ENCODE measurements at regions not wholly inside any gene's neighbourhood (a gene's known extent, or its start where the extent isn't known, plus 50 kb on each side); places are given as distances from the start of the nearest gene placed in this dataset.

GRCh38 chr12:113625499-113625898, 153.8 kb upstream of the LHX5 start:
- Histone ChIP-seq H3K79me2 (ENCODE audit: insufficient read depth, low read length) (no peaks in the 10 kb centered on the region), H2AFZ (ENCODE audit: insufficient read depth, low read depth, low read length, poor library complexity, severe bottlenecking) (no peak overlapping the region), H3K9ac (ENCODE audit: insufficient read depth, low read length, poor library complexity, severe bottlenecking) (no peak overlapping the region), H3K36me3 (replicated peaks in 1 of 2; ENCODE audit: control insufficient read depth in 1 of 2, insufficient read depth in 2 of 2, low read length in 2 of 2) (no peaks in the 10 kb centered on the region), H3K4me1 (ENCODE audit: control insufficient read depth in 1 of 2, insufficient read depth in 2 of 2, low read length in 2 of 2) (no peaks in the 10 kb centered on the region), H3K9me3 (replicated peaks in 1 of 2; ENCODE audit: control insufficient read depth in 1 of 2, insufficient read depth in 1 of 2, low read length in 2 of 2) (peaks cover 9 to 11% of the 10 kb centered on the region in 2 donors), H3K27me3 (ENCODE audit: control insufficient read depth in 2 of 2, insufficient read depth in 2 of 2, low read length in 2 of 2) (no peaks in the 10 kb centered on the region), H3K4me2 (replicated peaks; ENCODE audit: extremely low read depth, low read length, poor library complexity, severe bottlenecking) (no peak overlapping the region), H4K20me1 (ENCODE audit: insufficient read depth, low read length) (no peaks in the 10 kb centered on the region), H3K27ac (ENCODE audit: low read depth in 1 of 2, low read length in 2 of 2) (no peak overlapping the region), H3K4me3 (replicated peaks in 1 of 3; ENCODE audit: low read depth in 2 of 3, low read length in 3 of 3) (no peak overlapping the region)
- peaks cover 6 to 11% (median 6%) of the 10 kb centered on the region in 3 donors for H3K27me3 Mint-ChIP-seq (ENCODE audit: low read depth in 3 of 3)
- no peaks in the 10 kb centered on the region for H3K4me1 Mint-ChIP-seq
- 100% methylated on average over 1 of the region's 2 CpGs for WGBS (ENCODE audit: insufficient coverage)
- intact Hi-C loops (cut with micrococcal nuclease): no loop called here
- TF ChIP-seq CTCF (IDR thresholded peaks at IDR 0.05): no peak
- H3K4me3 Mint-ChIP-seq: no peak overlapping the region
- peaks cover 13 to 34% (median 19%) of the 10 kb centered on the region in 7 donors for H3K9me3 Mint-ChIP-seq
- DNase-seq: no peak
- H3K36me3 Mint-ChIP-seq: no peaks in the 10 kb centered on the region
- H3K27ac Mint-ChIP-seq: no peak overlapping the region

- intact Hi-C loops (cut with micrococcal nuclease): no loop called here
- Histone ChIP-seq H2AFZ (ENCODE audit: insufficient read depth, low read depth, low read length, poor library complexity, severe bottlenecking) (no peak overlapping the region), H3K4me1 (ENCODE audit: control insufficient read depth in 1 of 2, insufficient read depth in 2 of 2, low read length in 2 of 2) (no peaks in the 10 kb centered on the region), H3K9me3 (replicated peaks in 1 of 2; ENCODE audit: control insufficient read depth in 1 of 2, insufficient read depth in 1 of 2, low read length in 2 of 2) (peaks cover 8 to 9% of the 10 kb centered on the region in 2 donors), H3K9ac (ENCODE audit: insufficient read depth, low read length, poor library complexity, severe bottlenecking) (no peak overlapping the region), H3K4me3 (replicated peaks in 1 of 3; ENCODE audit: low read depth in 2 of 3, low read length in 3 of 3) (no peak overlapping the region), H4K20me1 (ENCODE audit: insufficient read depth, low read length) (no peaks in the 10 kb centered on the region), H3K36me3 (replicated peaks in 1 of 2; ENCODE audit: control insufficient read depth in 1 of 2, insufficient read depth in 2 of 2, low read length in 2 of 2) (no peaks in the 10 kb centered on the region), H3K4me2 (replicated peaks; ENCODE audit: extremely low read depth, low read length, poor library complexity, severe bottlenecking) (no peak overlapping the region), H3K27me3 (ENCODE audit: control insufficient read depth in 2 of 2, insufficient read depth in 2 of 2, low read length in 2 of 2) (no peaks in the 10 kb centered on the region), H3K27ac (ENCODE audit: low read depth in 1 of 2, low read length in 2 of 2) (no peak overlapping the region), H3K79me2 (ENCODE audit: insufficient read depth, low read length) (no peaks in the 10 kb centered on the region)
- peaks cover 8 to 13% (median 12%) of the 10 kb centered on the region in 3 donors for H3K27me3 Mint-ChIP-seq (ENCODE audit: low read depth in 3 of 3)
- H3K4me1 Mint-ChIP-seq: no peaks in the 10 kb centered on the region
- no peak overlapping the region for H3K4me3 Mint-ChIP-seq
- no peaks in the 10 kb centered on the region for H3K36me3 Mint-ChIP-seq
- TF ChIP-seq CTCF (IDR thresholded peaks at IDR 0.05): no peak
- H3K9me3 Mint-ChIP-seq: peaks cover 6 to 24% (median 11%) of the 10 kb centered on the region in 7 donors
- DNase-seq: no peak
- H3K27ac Mint-ChIP-seq: no peak overlapping the region
- WGBS (ENCODE audit: insufficient coverage): no CpG with 5 or more reads among the region's 10 CpGs
Observed at GRCh38 chr12:113622410-113622809, 150.7 kb upstream of the LHX5 start.

Measured in CD14-positive monocyte (primary cell).